GM18873 (cell line): ENCODE measurements at regions not wholly inside any gene's neighbourhood (a gene's known extent, or its start where the extent isn't known, plus 50 kb on each side); places are given as distances from the start of the nearest gene placed in this dataset.

ENCODE experiments used
- ATAC-seq: cut with Tn5 transposase; IDR thresholded peaks from one replicate; pipeline ENCODE4 v1.9.1; 2021; ENCODE audit warnings: mild to moderate bottlenecking, moderate library complexity, moderate number of reproducible peaks; ENCODE audit not compliant: unreplicated experiment, low FRiP score

DNA sequence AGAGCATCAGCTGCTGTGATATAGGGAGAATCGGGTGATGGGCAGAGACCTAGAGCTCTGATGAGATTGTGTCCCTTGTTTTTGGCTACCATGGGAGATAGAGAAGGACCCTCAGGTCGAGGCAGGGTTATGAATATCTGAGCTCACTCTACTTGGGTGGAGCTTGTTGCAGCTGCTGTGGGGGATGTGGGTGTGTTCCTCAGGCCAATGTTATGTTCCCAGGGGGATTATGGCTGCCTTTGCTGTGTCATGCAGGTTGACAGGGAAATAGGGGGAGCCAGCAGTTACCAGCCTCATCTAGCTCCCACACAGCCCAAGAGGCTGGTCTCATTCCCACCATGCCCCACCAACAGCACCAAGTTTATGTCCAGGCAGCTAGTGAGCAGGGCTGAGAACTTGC lies 131.5 kb downstream of the TRIM42 start:
- no peak for ATAC-seq

- ATAC-seq, result peak; percentile 78
These were observed 125.1 kb upstream of the SLC25A36 start for GRCh38 chr3:140816372-140817195.

GRCh38 chr3:140821493-140821892 lies 120.1 kb upstream of the SLC25A36 start:
- ATAC-seq, result no peak

DNA sequence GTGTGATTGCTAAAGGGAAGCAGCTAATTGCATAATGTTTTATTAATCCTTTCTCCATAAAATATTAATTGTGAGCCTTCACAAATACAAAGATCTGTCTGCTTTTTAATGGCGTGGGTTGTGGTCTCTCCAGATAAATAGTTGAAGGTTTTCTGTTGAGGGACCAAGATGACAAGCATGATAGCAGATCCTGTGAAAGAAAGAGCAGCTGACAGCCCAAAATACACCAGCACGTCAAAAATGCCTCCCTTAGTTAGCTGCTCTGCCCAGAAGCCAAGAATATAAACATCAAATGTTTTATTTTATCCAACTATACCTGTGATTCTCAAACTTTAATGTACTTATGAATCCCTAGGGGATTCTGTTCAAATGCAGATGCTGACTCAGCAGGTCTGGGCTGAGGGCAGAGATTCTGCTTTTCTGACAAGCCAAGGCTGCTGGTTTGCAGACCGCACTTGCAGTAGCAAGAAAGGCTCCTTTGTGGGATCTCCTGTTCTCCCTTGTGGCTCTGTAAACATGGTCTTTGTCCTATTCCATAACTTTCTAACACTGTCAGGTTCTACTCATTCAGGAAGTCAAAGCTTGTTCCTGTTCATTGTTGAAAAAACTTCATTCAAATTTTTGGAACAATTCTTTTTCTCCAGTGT lies 119.1 kb upstream of the SLC25A36 start:
- ATAC-seq, result no peak

GRCh38 chr3:140823106-140823505 lies 118.5 kb upstream of the SLC25A36 start:
- ATAC-seq, result no peak

DNA sequence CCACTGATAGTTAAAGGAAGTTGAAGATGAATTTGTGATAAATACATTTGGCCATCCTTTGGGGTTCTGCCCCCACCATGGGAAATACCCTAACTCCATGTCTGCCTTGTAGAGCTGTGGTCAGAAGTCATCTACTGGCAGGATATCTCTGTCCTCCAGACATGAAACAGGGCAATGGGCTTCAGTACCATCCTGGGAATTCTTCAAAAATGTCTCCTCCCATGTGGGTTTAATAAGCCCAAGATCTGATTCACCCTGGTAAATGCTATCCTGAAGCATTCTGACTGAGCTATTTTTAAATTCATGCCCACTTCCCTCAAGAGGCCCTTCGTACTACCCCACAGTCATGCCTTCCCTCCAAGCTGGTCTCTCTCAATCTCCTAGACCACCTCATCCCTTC lies 113.7 kb upstream of the SLC25A36 start:
- no peak for ATAC-seq

GRCh38 chr3:140828585-140828984 lies 113.1 kb upstream of the SLC25A36 start:
- ATAC-seq, result no peak

- ATAC-seq, result no peak
These were observed 111.8 kb upstream of the SLC25A36 start for GRCh38 chr3:140829796-140830195.

DNA sequence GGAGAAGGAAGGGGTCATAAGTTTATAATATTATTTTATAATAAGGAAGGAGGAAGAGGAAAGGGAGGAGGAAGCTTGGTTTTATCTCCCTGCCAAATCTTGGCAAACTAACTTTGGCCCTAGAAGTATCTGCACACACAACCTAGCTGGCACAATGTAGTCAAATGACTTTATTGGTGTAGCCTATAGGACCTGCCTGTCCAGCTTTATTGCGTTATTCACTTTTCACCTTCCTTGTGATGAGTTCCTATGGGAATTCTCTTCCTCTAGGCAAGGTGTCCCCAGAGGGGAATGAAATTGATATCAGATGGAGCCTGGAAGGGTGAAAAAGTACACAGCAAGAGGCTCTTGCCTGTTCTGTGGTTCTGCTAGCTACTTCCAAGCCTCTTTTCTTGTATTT lies 111.2 kb upstream of the SLC25A36 start:
- no peak for ATAC-seq

DNA sequence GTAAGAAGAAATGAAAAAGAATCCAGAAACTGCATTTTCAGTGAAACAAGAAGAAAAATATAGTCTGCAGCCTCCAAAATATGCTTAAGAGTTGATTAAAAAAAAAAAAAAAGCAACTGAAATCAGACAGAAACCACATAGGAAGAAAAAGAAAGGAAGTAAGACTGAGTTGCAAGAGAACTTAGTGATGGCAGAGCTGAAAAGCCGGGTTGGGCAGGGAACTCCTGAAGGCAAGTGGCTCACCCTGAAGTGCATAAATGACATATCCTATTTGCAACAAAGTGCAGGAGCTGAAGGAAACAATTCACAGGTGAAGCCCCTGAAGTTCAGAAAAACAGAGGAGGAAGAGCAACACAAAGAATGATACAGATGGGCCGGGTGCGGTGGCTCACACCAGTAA lies 108.8 kb upstream of the SLC25A36 start:
- no peak for ATAC-seq

DNA sequence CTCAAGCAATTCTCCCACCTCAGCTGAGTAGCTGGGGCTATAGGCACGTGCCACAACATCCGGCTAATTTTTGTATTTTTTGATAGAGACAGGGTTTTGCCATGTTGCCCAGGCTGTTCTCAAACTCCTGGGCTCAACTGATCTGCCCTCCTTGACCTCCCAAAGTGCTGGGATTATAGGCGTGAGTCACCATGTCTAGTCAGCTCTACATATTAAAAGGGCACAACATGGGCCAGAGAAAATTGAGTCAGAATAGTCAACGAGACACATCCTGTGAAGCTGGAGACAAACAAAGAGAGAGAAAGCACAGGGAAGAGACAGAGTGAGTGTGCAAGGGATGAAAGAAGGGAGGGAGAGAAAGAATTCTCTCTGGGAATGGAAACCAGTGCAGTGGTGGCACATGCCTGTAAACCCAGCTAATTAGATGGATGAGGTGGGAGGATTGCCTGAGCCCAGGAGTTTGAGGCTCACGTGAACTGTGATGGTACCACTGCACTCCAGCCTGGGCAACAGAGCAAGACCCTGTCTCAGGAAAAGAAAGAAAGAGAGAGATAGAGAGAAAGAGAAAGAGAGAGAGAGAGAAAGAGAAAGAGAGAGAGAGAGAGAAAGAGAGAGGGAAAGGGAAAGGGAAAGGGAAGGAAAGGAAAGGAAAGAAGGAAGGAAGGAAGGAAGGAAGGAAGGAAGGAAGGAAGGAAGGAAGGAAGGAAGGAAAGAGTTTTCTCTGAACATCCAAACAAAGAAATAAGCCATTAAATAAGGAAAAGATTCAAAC lies 107.2 kb upstream of the SLC25A36 start:
- no peak for ATAC-seq

DNA sequence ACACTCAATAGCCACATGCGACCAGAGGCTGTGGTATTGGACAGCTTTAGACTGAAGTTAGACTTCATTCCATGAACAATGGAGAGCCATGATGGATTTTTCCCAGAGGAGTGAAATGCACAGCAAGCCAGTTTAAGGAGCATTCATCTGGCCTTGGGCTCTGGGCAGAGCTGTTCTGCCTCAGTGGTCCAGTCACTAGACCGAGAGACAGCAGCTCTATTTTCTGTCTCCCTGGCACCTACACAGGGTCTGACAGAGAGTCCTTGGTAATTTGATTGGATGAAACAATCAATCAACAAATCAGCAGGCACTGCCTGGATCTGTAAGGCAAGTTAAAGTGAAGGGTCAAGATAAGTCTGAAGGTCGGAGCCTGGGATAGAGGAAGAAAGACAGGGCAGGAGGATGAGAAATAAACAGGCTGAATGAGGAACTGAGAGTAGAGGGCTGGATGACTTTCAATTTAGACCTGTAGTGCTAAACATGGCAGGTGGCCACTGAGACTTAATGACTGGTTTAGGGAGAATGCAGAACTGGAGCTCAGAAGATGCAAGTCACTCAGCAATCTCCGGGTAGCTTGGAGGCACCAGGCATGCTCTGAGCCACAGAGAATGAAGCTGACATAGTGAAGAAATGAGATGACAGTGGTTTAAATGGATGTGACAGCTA lies 98.5 kb upstream of the SLC25A36 start:
- ATAC-seq, result peak; percentile 97

DNA sequence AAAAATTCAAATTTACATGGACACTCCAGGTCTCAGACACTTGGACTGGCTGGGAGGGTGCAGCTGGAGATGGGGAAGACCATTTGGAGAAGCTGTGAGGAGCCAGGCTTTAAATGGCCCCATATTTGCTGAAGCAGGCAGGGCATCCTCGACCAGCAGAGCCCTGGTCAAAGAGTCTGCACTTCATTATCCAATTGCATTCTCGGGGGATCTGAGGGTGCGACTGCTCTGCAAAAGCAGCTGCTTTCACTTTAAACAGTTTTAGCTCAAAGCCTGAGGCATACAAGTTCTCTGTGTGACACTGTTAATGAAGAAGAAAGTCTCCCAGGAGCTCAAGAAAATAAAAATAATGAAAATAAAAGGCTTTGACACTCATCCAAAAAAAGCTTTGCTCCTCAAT lies 98.0 kb upstream of the SLC25A36 start:
- ATAC-seq, result no peak

GRCh38 chr3:140844072-140844471 lies 97.6 kb upstream of the SLC25A36 start:
- ATAC-seq, result no peak

- no peak for ATAC-seq
These were observed 95.8 kb upstream of the SLC25A36 start for GRCh38 chr3:140845882-140846281.

DNA sequence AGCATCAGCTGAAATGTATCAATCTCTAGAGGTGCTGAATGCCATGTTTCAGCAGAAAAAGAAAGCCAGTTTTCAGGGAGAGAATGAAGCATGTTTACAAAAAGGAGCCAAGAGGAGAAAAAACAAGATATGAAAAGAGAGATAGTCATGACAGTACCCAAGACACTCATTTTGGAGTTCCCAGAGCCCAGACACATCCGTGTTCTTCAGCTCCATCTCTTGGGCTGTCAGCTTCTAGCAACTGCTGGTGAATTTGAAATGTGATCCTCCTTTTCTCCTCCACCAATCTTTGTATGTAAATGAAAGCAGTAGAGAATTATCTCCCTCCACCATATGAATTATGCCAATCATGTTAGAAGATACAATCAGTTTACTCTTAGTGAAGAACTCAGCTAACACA lies 93.0 kb upstream of the SLC25A36 start:
- ATAC-seq, result no peak

DNA sequence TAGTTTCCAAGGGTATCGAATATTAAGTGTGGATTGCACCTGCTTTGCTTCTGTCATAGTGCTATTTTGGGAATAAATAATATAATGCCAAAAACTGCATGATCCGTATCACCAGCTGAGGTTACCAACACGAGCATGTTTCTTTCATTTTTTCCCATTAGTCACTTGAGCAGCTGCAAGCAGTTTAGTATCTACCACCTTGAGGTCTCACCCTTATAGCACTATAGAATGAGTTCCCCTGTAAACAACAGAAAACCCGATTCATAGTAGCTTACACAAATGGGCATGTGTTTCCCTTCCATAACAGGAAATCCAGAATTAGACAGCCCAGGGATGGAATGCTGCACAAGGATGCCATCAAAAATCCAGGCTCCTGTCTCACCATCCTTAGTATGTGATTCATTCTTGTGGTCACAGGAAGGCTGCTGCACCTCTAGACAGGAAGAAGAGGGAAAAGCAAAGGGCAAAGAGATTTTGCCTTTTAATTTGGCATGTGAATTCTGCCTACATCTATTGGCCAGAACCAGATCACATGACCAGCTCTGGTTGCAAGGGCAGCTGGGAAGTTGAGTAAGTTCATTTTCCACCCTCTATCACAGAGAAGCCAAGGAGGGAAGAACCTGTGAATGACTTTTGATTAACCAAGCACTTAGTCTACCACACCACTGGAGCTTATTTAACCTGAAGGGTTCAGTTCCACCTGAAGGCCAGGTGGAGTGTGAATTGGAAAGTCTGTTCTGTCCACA lies 91.3 kb upstream of the SLC25A36 start:
- ATAC-seq, result no peak

GRCh38 chr3:140854961-140855360 lies 86.7 kb upstream of the SLC25A36 start:
- ATAC-seq, result no peak

DNA sequence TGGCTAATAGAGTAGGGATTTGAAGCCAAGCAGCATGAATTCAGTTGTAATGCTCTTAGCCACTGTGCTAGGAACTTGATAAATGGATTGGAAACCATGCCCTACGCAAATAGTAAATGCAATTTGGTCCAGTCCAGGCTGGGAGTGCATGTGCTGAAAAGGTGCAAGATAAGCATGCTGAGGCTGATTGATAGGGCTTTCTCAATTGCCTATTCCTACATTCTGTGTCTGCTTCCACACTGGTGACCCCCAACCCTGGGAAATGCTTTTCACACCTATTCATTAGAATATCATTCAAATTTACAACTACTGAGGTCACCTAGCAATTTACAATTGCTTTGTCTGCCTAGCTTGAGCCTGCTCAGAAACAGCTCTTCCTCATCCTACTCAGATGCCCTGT lies 84.7 kb upstream of the SLC25A36 start:
- ATAC-seq, result no peak

DNA sequence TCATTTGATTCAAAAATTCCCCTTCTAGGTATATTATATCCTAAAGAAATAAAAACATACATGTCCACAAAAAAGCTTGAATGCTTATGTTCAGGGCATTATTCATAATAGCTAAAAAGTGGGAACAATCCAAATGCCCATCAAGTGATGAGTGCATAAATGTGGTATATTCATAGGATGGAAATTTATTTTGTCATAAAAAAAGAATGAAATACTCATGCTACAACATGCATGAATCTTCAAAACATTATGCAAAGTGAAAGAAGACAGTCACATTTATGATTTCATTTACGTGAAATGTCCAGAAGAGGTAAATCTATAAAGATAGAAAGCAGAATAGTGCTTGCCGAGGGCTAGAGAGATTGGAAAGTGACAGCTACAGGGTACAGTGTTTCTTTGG lies 83.6 kb upstream of the SLC25A36 start:
- ATAC-seq, result no peak
